HL-60 (cell line): ENCODE measurements at regions not wholly inside any gene's neighbourhood (a gene's known extent, or its start where the extent isn't known, plus 50 kb on each side); places are given as distances from the start of the nearest gene placed in this dataset.

Source experiments
- DNase-seq, 2 experiments: peaks; one replicate each; pipeline ENCODE4 v3.0.0-alpha.2; 2010 to 2020; ENCODE audit warnings: low read depth in 1 of 2, low spot score in 1 of 2
- H3K27ac ChIP-seq: fragments of 250-450 bp; sonication (Bioruptor Pico); replicated peaks from 2 replicates; pipeline ENCODE4 v1.5.1; 2020; ENCODE audit warnings: mild to moderate bottlenecking, moderate library complexity
- H3K27me3 ChIP-seq: fragments of 250-450 bp; sonication (Bioruptor Pico); 2 replicates; pipeline ENCODE4 v1.5.1; 2021; ENCODE audit warnings: mild to moderate bottlenecking, moderate library complexity; ENCODE audit not compliant: insufficient read depth, poor library complexity, severe bottlenecking
- H3K4me3 ChIP-seq: replicated peaks from 2 replicates; pipeline ENCODE4 v1.5.1; 2011; ENCODE audit warnings: mild to moderate bottlenecking, control low read depth, low read length; ENCODE audit not compliant: insufficient read depth
- CTCF ChIP-seq: IDR thresholded peaks from one replicate; pipeline ENCODE4 v1.5.1; 2011; ENCODE audit warnings: low read length, control low read depth, inconsistent platforms; ENCODE audit not compliant: insufficient read depth
- GABPA ChIP-seq: IDR thresholded peaks from 2 replicates; pipeline ENCODE4 v1.6.1; 2012; ENCODE audit warnings: low read depth
- POLR2AphosphoS5 ChIP-seq: IDR thresholded peaks from 2 replicates; pipeline ENCODE4 v1.6.1; 2012; ENCODE audit warnings: low read depth
- REST ChIP-seq: IDR thresholded peaks from 2 replicates; pipeline ENCODE4 v1.6.1; 2012; ENCODE audit warnings: low read depth; ENCODE audit not compliant: insufficient replicate concordance
- SPI1 ChIP-seq: IDR thresholded peaks from 2 replicates; pipeline ENCODE4 v1.6.1; 2012; ENCODE audit warnings: low read depth, mild to moderate bottlenecking, borderline replicate concordance

GRCh38 chr4:119679251-119679650 lies 50.6 kb upstream of the PDE5A start:
- no peak for TF ChIP-seq POLR2AphosphoS5
- no peak for TF ChIP-seq CTCF
- no peak for TF ChIP-seq REST
- no peak for TF ChIP-seq SPI1
- no peak for TF ChIP-seq GABPA
- Histone ChIP-seq H3K27me3 (no peaks in the 10 kb centered on the region), H3K4me3 (no peak overlapping the region), H3K27ac (no peak overlapping the region)
- DNase-seq = no peak

- Histone ChIP-seq H3K27me3 (no peaks in the 10 kb centered on the region), H3K27ac (no peak overlapping the region), H3K4me3 (no peak overlapping the region)
- TF ChIP-seq POLR2AphosphoS5 (no peak), CTCF (no peak), REST (no peak)
- no peak for DNase-seq
These were observed 50.2 kb upstream of the PDE5A start for GRCh38 chr4:119678761-119679160.
